GM12878 (cell line): ENCODE measurements at regions not wholly inside any gene's neighbourhood (a gene's known extent, or its start where the extent isn't known, plus 50 kb on each side); places are given as distances from the start of the nearest gene placed in this dataset.

Source experiments
- CTCF ChIP-seq, 3 experiments: IDR thresholded peaks in 2 of 3; conservative IDR thresholded peaks in 1 of 3; 2 replicates each; pipeline ENCODE4 v1.5.1; 2011; ENCODE audit warnings: low read depth in 3 of 3, low read length in 3 of 3, mild to moderate bottlenecking in 3 of 3, control low read depth in 2 of 3, moderate library complexity in 2 of 3, inconsistent platforms in 1 of 3, mixed read lengths in 1 of 3; ENCODE audit not compliant: control insufficient read depth in 2 of 3, insufficient read depth in 1 of 3; ENCODE audit errors: extremely low read depth in 1 of 3
- JUNB ChIP-seq: IDR thresholded peaks from 2 replicates; pipeline ENCODE4 v1.6.1; 2016; ENCODE audit warnings: antibody characterized with exemption, mild to moderate bottlenecking
- SUZ12 ChIP-seq: fragments of 200-600 bp; sonication (generic); IDR thresholded peaks from one replicate; pipeline ENCODE4 v1.6.1; 2018; ENCODE audit warnings: antibody characterized with exemption, mild to moderate bottlenecking; ENCODE audit not compliant: unreplicated experiment

- TF ChIP-seq CTCF (IDR thresholded peaks at IDR 0.05 in 2 of 3, conservative IDR thresholded peaks at IDR 0.05 in 1 of 3; ENCODE audit: control insufficient read depth in 2 of 3, extremely low read depth in 1 of 3, insufficient read depth in 1 of 3, low read depth in 3 of 3, low read length in 3 of 3) (no peak), SUZ12 (no peak), JUNB (no peak)
Measured at GRCh38 chr14:51446771-51447170, 204.9 kb upstream of the FRMD6 start.
